Choroid plexus epithelial cell (primary cell): ENCODE measurements at regions not wholly inside any gene's neighbourhood (a gene's known extent, or its start where the extent isn't known, plus 50 kb on each side); places are given as distances from the start of the nearest gene placed in this dataset.

Experiments
- DNase-seq: peaks from one replicate; pipeline ENCODE4 v3.0.0-alpha.2; 2010; ENCODE audit warnings: low read depth
- H3K4me3 ChIP-seq: 2 replicates; pipeline ENCODE4 v1.5.1; 2011; ENCODE audit warnings: low read depth, mild to moderate bottlenecking, control low read depth, low read length, moderate library complexity
- TF ChIP-seq, protein P1 (sequence below): conservative IDR thresholded peaks from 2 replicates; pipeline ENCODE4 v1.5.1; 2011; ENCODE audit warnings: low read depth, mild to moderate bottlenecking, control low read depth, inconsistent platforms, low read length, moderate library complexity

DNA sequence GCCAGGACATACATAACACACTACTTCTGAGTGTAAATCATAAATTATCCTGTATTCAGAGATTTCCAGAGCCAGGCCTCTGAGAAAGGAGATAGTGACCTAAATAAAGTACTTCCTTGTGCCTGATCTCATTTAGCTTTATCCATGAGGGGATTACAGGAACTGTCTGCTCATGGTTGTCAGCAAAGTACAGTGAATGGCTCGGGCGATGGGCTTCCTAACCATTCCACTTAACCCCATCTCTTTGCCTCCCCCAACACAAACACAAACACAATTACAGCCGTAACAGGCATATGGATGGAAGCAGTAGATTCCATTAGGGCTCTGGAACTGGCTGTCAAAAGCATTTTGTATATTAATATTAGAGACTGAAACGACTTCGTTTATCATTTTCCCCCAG, 206.7 kb upstream of the CPNE8 start:
- DNase-seq, result no peak
- TF ChIP-seq, protein P1, sequence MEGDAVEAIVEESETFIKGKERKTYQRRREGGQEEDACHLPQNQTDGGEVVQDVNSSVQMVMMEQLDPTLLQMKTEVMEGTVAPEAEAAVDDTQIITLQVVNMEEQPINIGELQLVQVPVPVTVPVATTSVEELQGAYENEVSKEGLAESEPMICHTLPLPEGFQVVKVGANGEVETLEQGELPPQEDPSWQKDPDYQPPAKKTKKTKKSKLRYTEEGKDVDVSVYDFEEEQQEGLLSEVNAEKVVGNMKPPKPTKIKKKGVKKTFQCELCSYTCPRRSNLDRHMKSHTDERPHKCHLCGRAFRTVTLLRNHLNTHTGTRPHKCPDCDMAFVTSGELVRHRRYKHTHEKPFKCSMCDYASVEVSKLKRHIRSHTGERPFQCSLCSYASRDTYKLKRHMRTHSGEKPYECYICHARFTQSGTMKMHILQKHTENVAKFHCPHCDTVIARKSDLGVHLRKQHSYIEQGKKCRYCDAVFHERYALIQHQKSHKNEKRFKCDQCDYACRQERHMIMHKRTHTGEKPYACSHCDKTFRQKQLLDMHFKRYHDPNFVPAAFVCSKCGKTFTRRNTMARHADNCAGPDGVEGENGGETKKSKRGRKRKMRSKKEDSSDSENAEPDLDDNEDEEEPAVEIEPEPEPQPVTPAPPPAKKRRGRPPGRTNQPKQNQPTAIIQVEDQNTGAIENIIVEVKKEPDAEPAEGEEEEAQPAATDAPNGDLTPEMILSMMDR, result no peak
- no peak overlapping the region for H3K4me3 ChIP-seq

DNA sequence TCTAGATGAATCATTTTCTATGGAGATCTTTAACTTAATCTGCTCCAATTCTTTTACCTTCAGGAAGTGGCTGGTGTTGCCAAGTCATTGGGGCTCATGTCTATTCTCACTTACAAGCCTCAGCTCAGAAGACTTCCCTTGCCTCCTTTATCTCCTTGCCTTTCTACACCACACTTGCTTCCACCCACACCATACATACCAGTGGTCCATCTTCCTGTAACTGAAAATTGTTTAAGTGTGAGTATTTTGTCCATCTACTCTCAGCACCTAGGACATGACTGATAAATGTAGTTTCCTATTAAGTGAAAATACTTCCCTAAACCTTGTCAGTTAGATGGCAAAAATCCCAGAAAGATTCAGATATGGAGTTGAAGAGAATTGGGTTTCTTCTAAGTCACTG, 199.7 kb upstream of the CPNE8 start:
- TF ChIP-seq, protein P1, result no peak
- no peak for DNase-seq
- H3K4me3 ChIP-seq, result no peak overlapping the region

DNA sequence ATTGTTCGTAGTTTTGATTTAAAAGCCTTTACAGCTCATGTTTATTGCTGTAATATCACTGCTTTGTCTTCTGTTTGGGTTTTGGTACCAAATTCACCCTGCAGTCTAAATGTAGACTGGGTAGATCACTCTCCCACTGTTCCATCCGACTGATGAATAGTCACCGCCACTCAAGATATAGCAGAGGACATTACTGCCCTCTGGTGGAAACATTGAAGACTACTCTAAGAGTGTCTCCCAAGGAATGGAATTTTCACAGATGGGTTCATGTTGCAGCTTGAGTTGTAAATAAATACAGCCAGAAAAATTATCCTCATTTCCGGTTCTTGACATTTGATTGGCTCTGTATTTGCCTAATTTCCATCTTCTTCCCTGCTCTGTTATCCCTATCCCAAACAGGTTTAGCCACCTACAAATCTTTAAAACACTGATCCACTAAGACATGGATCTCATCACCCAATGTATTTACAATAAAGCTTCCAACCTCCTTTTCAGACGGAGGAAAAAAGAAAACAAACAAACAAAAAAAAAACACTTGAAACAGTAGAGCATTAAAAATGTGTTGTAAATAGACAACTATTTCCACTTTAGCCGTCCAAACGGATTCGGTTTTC, 198.3 kb upstream of the CPNE8 start:
- peak; percentile 67 for DNase-seq
- H3K4me3 ChIP-seq, result no peak overlapping the region
- TF ChIP-seq, protein P1, result peak; percentile 61

DNA sequence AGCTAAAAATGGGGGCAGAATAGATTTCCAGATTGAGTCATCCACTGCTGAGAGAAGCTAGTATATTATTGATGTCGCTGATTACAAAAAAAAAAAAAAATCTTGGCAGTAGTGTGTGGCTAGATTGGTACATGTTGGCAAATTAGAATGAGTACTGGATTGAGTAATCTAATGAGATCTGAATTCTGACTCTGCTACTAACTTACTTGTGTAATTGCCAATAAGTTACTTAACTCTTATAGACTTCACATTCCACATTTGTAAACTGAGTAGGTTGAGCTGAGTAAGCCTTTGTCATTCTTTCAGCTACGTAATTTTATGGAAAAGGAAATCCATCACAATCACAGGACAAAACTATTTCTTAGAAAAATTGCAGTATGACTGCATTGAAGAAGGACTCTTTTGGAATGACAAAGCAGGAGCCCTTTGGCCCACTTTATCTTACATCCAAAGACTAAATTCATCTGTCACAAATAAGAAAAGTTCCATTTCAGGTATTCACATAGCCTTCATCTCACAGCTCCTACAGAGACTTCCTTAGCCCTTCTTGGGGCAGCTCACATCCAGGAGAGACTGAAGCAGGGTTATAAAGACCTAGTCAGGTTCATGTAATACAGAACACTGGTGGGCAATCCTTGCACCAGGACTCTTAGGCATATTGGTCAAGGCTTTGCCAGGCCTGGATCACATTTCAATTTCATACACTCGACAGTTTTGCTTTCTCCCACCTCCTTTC, 197.3 kb upstream of the CPNE8 start:
- TF ChIP-seq, protein P1, result no peak
- H3K4me3 ChIP-seq, result no peak overlapping the region
- DNase-seq, result no peak

DNA sequence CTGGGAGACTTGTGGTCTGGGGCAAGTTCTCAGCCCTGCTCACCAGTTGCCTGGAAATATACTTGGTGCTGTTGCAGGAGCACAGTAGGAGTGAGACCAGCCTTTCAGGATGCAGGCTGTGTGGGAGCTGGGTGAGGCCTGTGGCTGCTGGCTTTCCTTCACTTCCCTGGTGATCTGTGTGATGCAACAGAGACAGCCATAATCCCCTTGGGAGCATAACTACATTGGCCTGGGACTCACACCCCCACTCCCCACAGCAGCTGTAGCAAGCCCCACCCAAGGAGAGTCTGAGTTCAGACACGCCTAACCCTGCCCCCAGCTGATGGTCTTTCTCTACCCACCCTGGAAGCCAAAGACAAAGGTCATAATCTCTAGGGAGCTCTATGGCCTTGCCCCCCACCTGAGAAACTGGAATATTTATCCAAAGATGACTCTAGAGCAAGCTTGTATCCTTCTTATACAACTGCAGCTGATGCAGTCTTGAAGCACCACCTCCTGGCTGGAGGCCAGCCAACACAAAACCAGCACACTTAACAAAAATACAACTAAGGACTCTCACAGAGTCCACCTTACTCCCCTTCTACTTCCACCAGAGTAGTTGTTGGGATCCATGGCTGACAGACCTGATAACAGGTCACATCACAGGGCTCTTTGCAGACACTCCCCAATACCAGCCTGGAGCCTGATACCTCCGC, 190.4 kb upstream of the CPNE8 start:
- no peak overlapping the region for H3K4me3 ChIP-seq
- no peak for DNase-seq
- TF ChIP-seq, protein P1, result no peak

DNA sequence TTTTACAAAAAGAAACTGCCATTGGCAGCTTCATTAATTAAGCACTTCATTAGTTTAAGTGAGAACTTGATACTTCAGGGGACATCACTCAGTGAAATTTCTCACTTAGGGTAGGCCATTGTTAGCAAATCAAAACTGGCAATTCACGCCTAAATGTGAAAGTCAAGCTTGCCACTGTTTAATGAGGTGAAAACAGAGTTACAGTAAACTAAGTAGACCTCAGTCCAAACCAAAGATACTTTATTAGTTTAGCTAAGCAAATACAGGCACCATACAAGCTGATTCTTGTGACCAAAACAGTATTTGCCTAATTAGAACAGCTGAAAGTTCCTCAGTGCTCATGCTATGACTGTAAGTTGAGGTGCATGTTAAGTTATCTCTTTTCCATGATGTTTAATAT, 176.5 kb upstream of the CPNE8 start:
- TF ChIP-seq, protein P1, result no peak
- no peak for DNase-seq
- no peak overlapping the region for H3K4me3 ChIP-seq
